ENCODE measurements at regions not wholly inside any gene's neighbourhood (a gene's known extent, or its start where the extent isn't known, plus 50 kb on each side); places are given as distances from the start of the nearest gene placed in this dataset.

DNA sequence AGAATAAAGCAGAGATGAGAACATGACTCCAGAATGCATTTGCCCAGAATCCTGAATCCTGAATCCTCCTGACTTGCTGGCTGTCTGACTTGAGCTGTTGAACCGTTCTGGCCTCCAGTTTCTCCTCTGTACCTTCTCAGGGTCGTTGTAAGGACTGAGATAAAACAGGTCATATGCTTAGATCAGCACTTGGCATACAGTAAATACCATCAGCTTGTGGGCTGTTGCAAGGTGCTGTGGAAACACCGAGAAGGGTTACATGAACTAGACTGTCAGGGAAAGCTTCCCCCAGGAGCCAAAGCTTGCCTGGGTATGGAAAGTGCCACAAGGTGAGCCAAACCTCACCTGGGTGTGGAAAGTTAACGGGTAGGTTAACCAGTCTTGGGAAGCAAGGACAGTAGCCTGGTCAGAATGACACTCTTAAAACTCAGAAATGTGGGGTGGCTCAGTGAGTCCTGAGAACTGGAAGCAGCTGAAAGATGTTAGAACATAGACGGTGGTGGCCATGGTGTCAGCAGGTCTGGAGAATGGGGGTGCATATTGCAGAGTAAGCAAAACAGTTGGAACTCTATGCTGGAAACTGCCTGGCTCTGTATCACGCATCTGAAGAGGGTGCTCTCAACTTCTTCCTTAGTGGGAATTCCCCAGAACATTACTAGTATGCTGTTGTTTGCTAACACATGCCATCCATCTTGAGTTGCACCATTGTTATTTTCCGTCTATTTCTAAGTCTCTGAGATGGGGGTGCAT lies 105.3 kb upstream of the DYRK2 start:
- Histone ChIP-seq H3K27ac (ENCODE audit: insufficient read depth, low read length) (no peak overlapping the region), H4K5ac (ENCODE audit: low read depth, low read length) (no peak overlapping the region), H3K27me3 (ENCODE audit: control insufficient read depth, insufficient read depth, low read length) (peaks cover 12% of the 10 kb centered on the region), H3K36me3 (ENCODE audit: control insufficient read depth, insufficient read depth, low read length) (no peaks in the 10 kb centered on the region), H3K18ac (ENCODE audit: low read depth, low read length) (no peak overlapping the region), H2AK5ac (ENCODE audit: low read depth, low read length) (no peak overlapping the region), H2BK5ac (ENCODE audit: low read depth, low read length, poor library complexity, severe bottlenecking) (no peak overlapping the region), H2BK15ac (ENCODE audit: low read depth, low read length) (no peak overlapping the region), H3K9me1 (ENCODE audit: insufficient read depth, low read length) (no peaks in the 10 kb centered on the region), H3K79me1 (ENCODE audit: low read depth in 1 of 2, low read length in 2 of 2) (no peaks in the 10 kb centered on the region), H2BK120ac (ENCODE audit: low read depth, low read length) (no peak overlapping the region), H2AFZ (replicated peaks; ENCODE audit: low read length, poor library complexity) (no peak overlapping the region), H2BK20ac (ENCODE audit: low read depth, low read length) (no peak overlapping the region), H3K14ac (replicated peaks; ENCODE audit: low read depth, low read length) (no peak overlapping the region), H4K20me1 (ENCODE audit: insufficient read depth, low read length) (no peaks in the 10 kb centered on the region), H3K56ac (ENCODE audit: extremely low read depth, insufficient read depth, low read length) (no peak overlapping the region), H3K9me3 (ENCODE audit: control insufficient read depth, insufficient read depth, low read length) (no peaks in the 10 kb centered on the region), H3K4ac (ENCODE audit: low read depth, low read length) (no peak overlapping the region), H3K4me1 (ENCODE audit: control insufficient read depth, insufficient read depth, low read length) (no peaks in the 10 kb centered on the region), H3K23ac (ENCODE audit: low read depth, low read length) (no peak overlapping the region), H4K8ac (ENCODE audit: low read depth in 2 of 2, low read length in 2 of 2) (no peak overlapping the region), H2AK9ac (replicated peaks; ENCODE audit: low read depth, low read length, poor library complexity) (no peak overlapping the region), H3K4me3 (ENCODE audit: insufficient read depth, low read depth, low read length) (no peak overlapping the region), H3K4me2 (ENCODE audit: low read depth, low read length) (no peak overlapping the region), H4K91ac (ENCODE audit: insufficient read depth, low read depth, low read length) (no peak overlapping the region), H3K9ac (ENCODE audit: low read depth, low read length) (no peak overlapping the region)
- peak; percentile 46 for TF ChIP-seq MAFK (IDR thresholded peaks at IDR 0.05; ENCODE audit: low read depth, low read length)
- TF ChIP-seq MXI1 (IDR thresholded peaks at IDR 0.05; ENCODE audit: borderline replicate concordance, low read depth, low read length) = no peak
- intact Hi-C loops (cut with micrococcal nuclease) = loop anchor here (10.0 kb wide), 1 partner anchor 1002 kb away; no protein-coding TSS in a partner anchor
- dilution Hi-C loops (cut with HindIII; ENCODE audit: low sequenced_read_pairs, unreplicated experiment) = no loop called here
- ChIA-PET POLR2A (ENCODE audit: unreplicated experiment) (no interaction called here), CTCF (no interaction called here)
- ATAC-seq (ENCODE audit: low read depth) (no peak), DNase-seq (no peak)
- no CpG with 5 or more reads among the region's 7 CpGs for WGBS, 2 experiments (ENCODE audit: extremely low coverage in 2 of 2, insufficient read length in 1 of 2)
- in situ Hi-C loops (cut with MboI; ENCODE audit: low sequenced_read_pairs) = no loop called here
- no TSS peak for BruUV-seq (replicated peaks)
